H9 (cell line): ENCODE measurements at regions not wholly inside any gene's neighbourhood (a gene's known extent, or its start where the extent isn't known, plus 50 kb on each side); places are given as distances from the start of the nearest gene placed in this dataset.

ENCODE experiments used
- DNase-seq: peaks from one replicate; pipeline ENCODE4 v3.0.0-alpha.2; 2017
- H2AFZ ChIP-seq: one replicate; pipeline ENCODE4 v1.6.1; 2013; ENCODE audit warnings: mild to moderate bottlenecking, low read length, control low read depth, moderate library complexity
- H2AK5ac ChIP-seq: 2 replicates; pipeline ENCODE4 v1.6.1; 2013; ENCODE audit warnings: low read length, control low read depth, mixed read lengths; ENCODE audit not compliant: insufficient read length
- H2BK120ac ChIP-seq: one replicate; pipeline ENCODE4 v1.6.1; 2013; ENCODE audit warnings: low read depth, mild to moderate bottlenecking, low read length, control low read depth, inconsistent platforms; ENCODE audit not compliant: poor library complexity, severe bottlenecking
- H2BK12ac ChIP-seq: 2 replicates; pipeline ENCODE4 v1.6.1; 2013; ENCODE audit warnings: low read length, control low read depth, mixed read lengths, low read depth; ENCODE audit not compliant: insufficient read length
- H2BK15ac ChIP-seq: 2 replicates; pipeline ENCODE4 v1.6.1; 2013; ENCODE audit warnings: low read depth, low read length, control low read depth
- H2BK20ac ChIP-seq: one replicate; pipeline ENCODE4 v1.6.1; 2013; ENCODE audit warnings: low read depth, mild to moderate bottlenecking, low read length, control low read depth, inconsistent platforms; ENCODE audit not compliant: poor library complexity, severe bottlenecking
- H2BK5ac ChIP-seq: 2 replicates; pipeline ENCODE4 v1.6.1; 2013; ENCODE audit warnings: low read length, control low read depth, mixed read lengths; ENCODE audit not compliant: insufficient read length
- H3K14ac ChIP-seq: 2 replicates; pipeline ENCODE4 v1.6.1; 2013; ENCODE audit warnings: low read length, control low read depth; ENCODE audit not compliant: insufficient read depth
- H3K18ac ChIP-seq: 2 replicates; pipeline ENCODE4 v1.6.1; 2013; ENCODE audit warnings: low read depth, mild to moderate bottlenecking, mixed read lengths, low read length, control low read depth; ENCODE audit not compliant: insufficient read length
- H3K23ac ChIP-seq: 2 replicates; pipeline ENCODE4 v1.6.1; 2013; ENCODE audit warnings: low read length, control low read depth, mixed read lengths, low read depth; ENCODE audit not compliant: insufficient read length
- H3K23me2 ChIP-seq: 2 replicates; pipeline ENCODE4 v1.6.1; 2013; ENCODE audit warnings: low read depth, mild to moderate bottlenecking, mixed read lengths, low read length, control low read depth; ENCODE audit not compliant: insufficient read length, poor library complexity, severe bottlenecking
- H3K27ac ChIP-seq: 2 replicates; pipeline ENCODE4 v1.5.1; 2013; ENCODE audit warnings: low read length, control low read depth, mixed read lengths, low read depth; ENCODE audit not compliant: insufficient read length
- H3K27me3 ChIP-seq: 2 replicates; pipeline ENCODE4 v1.6.1; 2013; ENCODE audit warnings: low read length, control low read depth, inconsistent platforms; ENCODE audit not compliant: insufficient read depth
- H3K4ac ChIP-seq: 2 replicates; pipeline ENCODE4 v1.6.1; 2013; ENCODE audit warnings: low read depth, mild to moderate bottlenecking, control low read depth, inconsistent platforms, low read length, moderate library complexity
- H3K4me1 ChIP-seq: 2 replicates; pipeline ENCODE4 v1.6.1; 2013; ENCODE audit warnings: low read length, control low read depth, inconsistent platforms; ENCODE audit not compliant: insufficient read depth
- H3K4me2 ChIP-seq: 2 replicates; pipeline ENCODE4 v1.6.1; 2013; ENCODE audit warnings: low read length, control low read depth, mixed read lengths; ENCODE audit not compliant: insufficient read length, insufficient read depth
- H3K56ac ChIP-seq: 2 replicates; pipeline ENCODE4 v1.6.1; 2013; ENCODE audit warnings: low read depth, mild to moderate bottlenecking, mixed read lengths, low read length, control low read depth; ENCODE audit not compliant: insufficient read length
- H3K79me1 ChIP-seq: 2 replicates; pipeline ENCODE4 v1.6.1; 2013; ENCODE audit warnings: low read depth, mild to moderate bottlenecking, moderate library complexity, low read length, control low read depth, inconsistent platforms; ENCODE audit not compliant: insufficient read depth, poor library complexity, severe bottlenecking
- H3K79me2 ChIP-seq: 2 replicates; pipeline ENCODE4 v1.6.1; 2013; ENCODE audit warnings: low read length, control low read depth, inconsistent platforms; ENCODE audit not compliant: insufficient read depth
- H3K9ac ChIP-seq: 2 replicates; pipeline ENCODE4 v1.6.1; 2013; ENCODE audit warnings: low read length, control low read depth, mixed read lengths; ENCODE audit not compliant: insufficient read length; ENCODE audit errors: extremely low read depth
- H3K9me3 ChIP-seq: one replicate; pipeline ENCODE4 v1.6.1; 2013; ENCODE audit warnings: low read depth, low read length, inconsistent platforms; ENCODE audit not compliant: control insufficient read depth
- H3T11ph ChIP-seq: one replicate; pipeline ENCODE4 v1.6.1; 2013; ENCODE audit warnings: mild to moderate bottlenecking, low read length, control low read depth, inconsistent platforms
- H4K20me1 ChIP-seq: one replicate; pipeline ENCODE4 v1.6.1; 2013; ENCODE audit not compliant: control insufficient read depth, insufficient read length, insufficient read depth
- H4K5ac ChIP-seq: 2 replicates; pipeline ENCODE4 v1.6.1; 2013; ENCODE audit warnings: low read depth, mild to moderate bottlenecking, mixed read lengths, low read length, control low read depth; ENCODE audit not compliant: insufficient read length
- H4K8ac ChIP-seq: replicated peaks from 2 replicates; pipeline ENCODE4 v1.6.1; 2013; ENCODE audit warnings: low read length, control low read depth, mixed read lengths, low read depth; ENCODE audit not compliant: insufficient read length
- H4K91ac ChIP-seq: 2 replicates; pipeline ENCODE4 v1.6.1; 2013; ENCODE audit warnings: low read depth, mild to moderate bottlenecking, moderate library complexity, mixed read lengths, low read length, control low read depth; ENCODE audit not compliant: insufficient read length
- H3K27ac Mint-ChIP-seq, 3 experiments: 2 replicates in 2 of 3; 3 replicates in 1 of 3; pipeline ENCODE4 v1.8.0; 2020 to 2021; ENCODE audit warnings: mixed read lengths in 3 of 3, mild to moderate bottlenecking in 1 of 3, moderate library complexity in 1 of 3
- H3K27me3 Mint-ChIP-seq: 2 replicates; pipeline ENCODE4 v1.8.0; 2021; ENCODE audit warnings: low read depth, mild to moderate bottlenecking, moderate library complexity, mixed read lengths
- H3K36me3 Mint-ChIP-seq, 3 experiments: 2 replicates in 2 of 3; 3 replicates in 1 of 3; pipeline ENCODE4 v1.8.0; 2020 to 2021; ENCODE audit warnings: low read depth in 3 of 3, mixed read lengths in 3 of 3; ENCODE audit not compliant: insufficient read depth in 1 of 3
- H3K4me1 Mint-ChIP-seq, 2 experiments: 2 replicates each; pipeline ENCODE4 v1.8.0; 2020; ENCODE audit warnings: mixed read lengths in 2 of 2
- H3K4me3 Mint-ChIP-seq, 2 experiments: 2 replicates in 1 of 2; 3 replicates in 1 of 2; pipeline ENCODE4 v1.8.0; 2020 to 2021; ENCODE audit warnings: mild to moderate bottlenecking in 2 of 2, mixed read lengths in 2 of 2, moderate library complexity in 1 of 2
- H3K9me3 Mint-ChIP-seq, 2 experiments: 2 replicates in 1 of 2; 3 replicates in 1 of 2; pipeline ENCODE4 v1.8.0; 2020; ENCODE audit warnings: mild to moderate bottlenecking in 2 of 2, mixed read lengths in 2 of 2, moderate library complexity in 1 of 2
- CTCF ChIP-seq: fragments of 200-600 bp; sonication (generic); conservative IDR thresholded peaks from 3 replicates; pipeline ENCODE4 v1.8.0; 2021; ENCODE audit warnings: antibody characterized with exemption, mild to moderate bottlenecking

GRCh38 chrX:149383852-149384251, 121.3 kb downstream of the IDS start:
- H2AFZ ChIP-seq = no peak overlapping the region
- Mint-ChIP-seq H3K36me3 (peaks cover 0 to 17% (median 1%) of the 10 kb centered on the region in 3 experiments; a peak in 6 of 7 replicates), H3K4me3 (no peak overlapping the region), H3K27me3 (no peaks in the 10 kb centered on the region; the same call in 1 of the 2 replicates), H3K9me3 (peaks cover 61 to 62% of the 10 kb centered on the region in 2 experiments), H3K27ac (no peak overlapping the region), H3K4me1 (no peaks in the 10 kb centered on the region)
- H3K79me1 ChIP-seq = no peaks in the 10 kb centered on the region
- no peaks in the 10 kb centered on the region for H3K27me3 ChIP-seq
- no peak overlapping the region for H3K18ac ChIP-seq
- H3K27ac ChIP-seq = no peak overlapping the region
- H2BK12ac ChIP-seq = no peak overlapping the region
- H3T11ph ChIP-seq = no peak overlapping the region
- H3K23me2 ChIP-seq = no peaks in the 10 kb centered on the region
- no peak overlapping the region for H2BK120ac ChIP-seq
- H4K20me1 ChIP-seq = no peaks in the 10 kb centered on the region
- DNase-seq = no peak
- H4K8ac ChIP-seq = no peak overlapping the region
- H3K79me2 ChIP-seq = no peaks in the 10 kb centered on the region
- no peak overlapping the region for H3K4ac ChIP-seq
- no peak overlapping the region for H2BK20ac ChIP-seq
- no peak overlapping the region for H4K5ac ChIP-seq
- H3K23ac ChIP-seq = no peak overlapping the region
- no peaks in the 10 kb centered on the region for H3K4me1 ChIP-seq
- no peak for TF ChIP-seq CTCF
- no peak overlapping the region for H2AK5ac ChIP-seq
- no peak overlapping the region for H3K9ac ChIP-seq
- no peak overlapping the region for H3K14ac ChIP-seq
- no peak overlapping the region for H3K4me2 ChIP-seq
- no peak overlapping the region for H2BK15ac ChIP-seq
- peaks cover 24% of the 10 kb centered on the region for H3K9me3 ChIP-seq
- no peak overlapping the region for H4K91ac ChIP-seq
- no peak overlapping the region for H2BK5ac ChIP-seq
- no peak overlapping the region for H3K56ac ChIP-seq
